Epithelial cell of esophagus (primary cell): ENCODE measurements at regions not wholly inside any gene's neighbourhood (a gene's known extent, or its start where the extent isn't known, plus 50 kb on each side); places are given as distances from the start of the nearest gene placed in this dataset.

Experiments used
- DNase-seq: peaks from one replicate; pipeline ENCODE4 v3.0.0; 2010; ENCODE audit warnings: low read depth
- H3K4me3 ChIP-seq: 2 replicates; pipeline ENCODE4 v1.5.1; 2011; ENCODE audit warnings: mild to moderate bottlenecking, low read length, control low read depth
- CTCF ChIP-seq: IDR thresholded peaks from 2 replicates; pipeline ENCODE4 v1.5.1; 2011; ENCODE audit warnings: low read depth, mild to moderate bottlenecking, low read length, control low read depth, inconsistent platforms; ENCODE audit not compliant: insufficient read depth; ENCODE audit errors: missing control alignments

DNA sequence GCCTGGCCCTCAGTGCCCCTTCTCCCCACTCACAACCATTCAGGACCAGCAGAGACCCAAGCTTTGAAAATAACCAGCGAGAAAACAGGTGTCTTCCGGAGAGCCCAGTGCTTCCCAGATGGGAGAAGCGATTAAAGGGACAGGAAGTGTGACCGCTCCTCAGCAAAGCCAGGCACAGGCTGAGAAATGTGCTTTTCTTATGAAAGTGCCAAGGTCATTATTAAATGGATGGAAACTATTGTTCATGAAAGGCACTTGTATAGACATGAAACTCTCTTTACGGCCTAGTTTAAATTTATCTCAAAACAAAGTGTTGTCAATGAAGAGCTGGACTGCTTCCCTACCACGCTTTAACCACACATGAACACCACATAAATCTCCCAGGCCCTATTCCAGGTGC lies 210.4 kb downstream of the SPTSSA start:
- DNase-seq = no peak
- TF ChIP-seq CTCF = no peak
- H3K4me3 ChIP-seq = no peak overlapping the region

GRCh38 chr14:34250959-34251358 lies 211.1 kb downstream of the SPTSSA start:
- no peak for DNase-seq
- no peak overlapping the region for H3K4me3 ChIP-seq
- no peak for TF ChIP-seq CTCF

DNA sequence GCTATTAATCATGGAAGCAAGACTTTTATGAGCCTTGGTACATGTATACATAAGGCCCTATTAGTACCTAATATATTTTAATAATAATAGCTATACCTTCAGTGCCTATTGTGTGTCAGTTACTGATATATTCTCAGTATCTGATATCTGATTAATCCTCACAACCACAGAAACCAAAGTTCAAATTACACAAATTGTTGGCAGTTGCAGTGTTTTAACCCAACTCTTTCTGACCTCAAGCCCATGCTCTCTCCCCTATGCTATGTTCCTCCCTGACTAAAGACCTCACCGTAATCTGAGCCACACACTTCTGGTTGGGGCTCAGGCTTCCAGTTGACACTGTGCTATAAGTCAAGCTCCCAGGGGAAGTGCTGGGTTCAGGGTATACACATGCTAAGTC lies 214.4 kb downstream of the SPTSSA start:
- TF ChIP-seq CTCF = no peak

GRCh38 chr14:34246206-34246605 lies 215.8 kb downstream of the SPTSSA start:
- no peak for TF ChIP-seq CTCF
- no peak overlapping the region for H3K4me3 ChIP-seq
- no peak for DNase-seq

More for the DNA sequence above, 214.4 kb downstream of the SPTSSA start:
- no peak overlapping the region for H3K4me3 ChIP-seq
- DNase-seq = no peak

DNA sequence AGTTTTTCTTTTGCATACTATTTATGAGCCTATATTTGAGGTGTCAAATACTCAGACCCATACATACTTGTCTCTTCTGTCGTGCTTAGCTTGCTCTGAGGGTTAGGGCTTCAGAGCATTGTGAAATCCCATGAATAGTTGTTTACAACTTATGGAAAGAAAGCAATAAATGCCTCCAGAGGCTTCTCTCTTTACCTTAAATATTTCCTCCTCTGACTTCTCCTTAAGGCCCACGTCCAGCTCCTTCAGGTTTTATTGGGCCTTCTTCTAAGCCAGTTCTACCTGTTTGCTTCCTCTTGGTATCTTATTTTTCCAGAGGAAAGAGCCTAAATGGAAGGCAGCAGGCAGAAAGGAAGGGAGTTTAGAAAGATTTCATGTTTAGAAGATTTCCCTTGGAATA lies 218.6 kb downstream of the SPTSSA start:
- DNase-seq = no peak
- no peak for TF ChIP-seq CTCF
- no peak overlapping the region for H3K4me3 ChIP-seq

- TF ChIP-seq CTCF = no peak
- DNase-seq = no peak
- H3K4me3 ChIP-seq = no peak overlapping the region
Measured at GRCh38 chr14:34243001-34243400, 219.0 kb downstream of the SPTSSA start.

DNA sequence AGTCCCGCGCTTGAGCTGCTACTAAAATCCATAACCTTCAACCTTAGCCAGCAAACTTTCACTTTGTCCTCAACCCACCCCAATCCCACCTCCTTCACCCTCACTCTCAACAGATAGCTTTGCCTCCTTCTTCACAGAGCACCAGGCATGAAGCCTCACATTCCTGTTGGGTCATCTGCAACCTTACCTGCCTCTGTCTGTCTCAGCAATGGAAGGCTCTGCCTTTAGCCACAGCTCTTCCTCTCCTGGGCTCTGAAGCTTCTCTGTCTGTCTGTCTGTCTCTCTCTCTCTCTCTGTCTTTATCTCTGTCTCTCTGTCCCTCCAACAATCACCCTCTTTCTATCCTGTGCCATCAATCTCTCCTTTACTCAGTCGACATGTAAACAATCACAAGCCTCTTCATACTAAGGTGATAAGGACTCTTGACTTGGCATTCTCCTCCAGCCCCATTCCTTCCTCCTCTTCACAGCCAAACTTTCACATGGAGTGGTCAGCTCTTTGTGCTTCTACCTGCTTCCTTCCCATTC lies 220.8 kb downstream of the SPTSSA start:
- DNase-seq = no peak
- H3K4me3 ChIP-seq = no peak overlapping the region
- TF ChIP-seq CTCF = no peak
